ENCODE measurements at regions not wholly inside any gene's neighbourhood (a gene's known extent, or its start where the extent isn't known, plus 50 kb on each side); places are given as distances from the start of the nearest gene placed in this dataset.

DNA sequence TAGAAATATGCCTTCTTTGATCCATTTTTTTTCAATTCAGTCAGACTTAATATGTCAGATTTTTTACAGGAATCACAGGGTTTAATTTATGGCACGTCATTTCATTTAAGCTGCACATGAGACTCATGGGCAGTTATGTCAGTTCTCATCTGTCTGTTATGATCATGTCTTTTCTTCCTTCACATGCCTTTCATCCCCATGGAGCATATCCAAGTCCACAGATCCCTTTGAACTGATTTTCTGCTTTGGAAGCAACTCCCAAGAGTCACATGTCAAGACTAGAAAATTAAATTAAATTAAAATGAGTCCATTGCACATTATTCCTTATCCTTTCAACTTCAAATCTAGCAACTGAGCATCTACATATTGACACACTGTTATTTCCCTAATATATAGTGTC is 1274.0 kb upstream of the C9orf72 start:
- TF ChIP-seq, protein P1, sequence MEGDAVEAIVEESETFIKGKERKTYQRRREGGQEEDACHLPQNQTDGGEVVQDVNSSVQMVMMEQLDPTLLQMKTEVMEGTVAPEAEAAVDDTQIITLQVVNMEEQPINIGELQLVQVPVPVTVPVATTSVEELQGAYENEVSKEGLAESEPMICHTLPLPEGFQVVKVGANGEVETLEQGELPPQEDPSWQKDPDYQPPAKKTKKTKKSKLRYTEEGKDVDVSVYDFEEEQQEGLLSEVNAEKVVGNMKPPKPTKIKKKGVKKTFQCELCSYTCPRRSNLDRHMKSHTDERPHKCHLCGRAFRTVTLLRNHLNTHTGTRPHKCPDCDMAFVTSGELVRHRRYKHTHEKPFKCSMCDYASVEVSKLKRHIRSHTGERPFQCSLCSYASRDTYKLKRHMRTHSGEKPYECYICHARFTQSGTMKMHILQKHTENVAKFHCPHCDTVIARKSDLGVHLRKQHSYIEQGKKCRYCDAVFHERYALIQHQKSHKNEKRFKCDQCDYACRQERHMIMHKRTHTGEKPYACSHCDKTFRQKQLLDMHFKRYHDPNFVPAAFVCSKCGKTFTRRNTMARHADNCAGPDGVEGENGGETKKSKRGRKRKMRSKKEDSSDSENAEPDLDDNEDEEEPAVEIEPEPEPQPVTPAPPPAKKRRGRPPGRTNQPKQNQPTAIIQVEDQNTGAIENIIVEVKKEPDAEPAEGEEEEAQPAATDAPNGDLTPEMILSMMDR (IDR thresholded peaks at IDR 0.05): no peak
- TF ChIP-seq POLR2A (IDR thresholded peaks at IDR 0.05): no peak

All from thyroid gland (tissue), 4 donors.